GM18502 (cell line): ENCODE measurements at regions not wholly inside any gene's neighbourhood (a gene's known extent, or its start where the extent isn't known, plus 50 kb on each side); places are given as distances from the start of the nearest gene placed in this dataset.
"Not testable (repeated sequence)": the region's sequence is repeated elsewhere in the genome, so short reads cannot be mapped to it uniquely, and the experiment has no call there.

Experiments
- ATAC-seq: cut with Tn5 transposase; IDR thresholded peaks from one replicate; pipeline ENCODE4 v1.9.1; 2021; ENCODE audit warnings: mild to moderate bottlenecking; ENCODE audit not compliant: unreplicated experiment, poor library complexity

GRCh38 chr16:86854626-86855294 lies 276.4 kb downstream of the FOXL1 start:
- ATAC-seq: no peak

GRCh38 chr16:86856946-86857586 lies 278.7 kb downstream of the FOXL1 start:
- no peak for ATAC-seq

- no peak for ATAC-seq
These were observed 279.5 kb downstream of the FOXL1 start for GRCh38 chr16:86857807-86858206.

- no peak for ATAC-seq
These were observed 280.2 kb downstream of the FOXL1 start for GRCh38 chr16:86858501-86858900.

GRCh38 chr16:86861270-86861858 lies 283.0 kb downstream of the FOXL1 start:
- ATAC-seq: not testable (repeated sequence)

GRCh38 chr16:86862595-86863280 lies 284.4 kb downstream of the FOXL1 start:
- ATAC-seq: no peak

- ATAC-seq: no peak
These were observed 285.3 kb downstream of the FOXL1 start for GRCh38 chr16:86863609-86864008.

GRCh38 chr16:86864586-86864985 lies 286.2 kb downstream of the FOXL1 start:
- no peak for ATAC-seq

- no peak for ATAC-seq
These were observed 287.7 kb downstream of the FOXL1 start for GRCh38 chr16:86865851-86866662.

GRCh38 chr16:86866986-86867722 lies 288.8 kb downstream of the FOXL1 start:
- ATAC-seq: no peak

- no peak for ATAC-seq
These were observed 289.7 kb downstream of the FOXL1 start for GRCh38 chr16:86868070-86868469.

GRCh38 chr16:86868786-86869185 lies 290.4 kb downstream of the FOXL1 start:
- no peak for ATAC-seq

- ATAC-seq: no peak
These were observed 291.1 kb downstream of the FOXL1 start for GRCh38 chr16:86869288-86870022.

GRCh38 chr16:86870380-86870779 lies 292.0 kb downstream of the FOXL1 start:
- ATAC-seq: no peak

- ATAC-seq: no peak
These were observed 293.8 kb downstream of the FOXL1 start for GRCh38 chr16:86872131-86872530.

- ATAC-seq: no peak
These were observed 294.5 kb downstream of the FOXL1 start for GRCh38 chr16:86872833-86873232.

- no peak for ATAC-seq
These were observed 295.8 kb downstream of the FOXL1 start for GRCh38 chr16:86874141-86874540.

- no peak for ATAC-seq
These were observed 298.1 kb downstream of the FOXL1 start for GRCh38 chr16:86876499-86876898.

- no peak for ATAC-seq
These were observed 298.8 kb downstream of the FOXL1 start for GRCh38 chr16:86877108-86877507.
